HL-60 (cell line): ENCODE measurements at regions not wholly inside any gene's neighbourhood (a gene's known extent, or its start where the extent isn't known, plus 50 kb on each side); places are given as distances from the start of the nearest gene placed in this dataset.

Experiments
- DNase-seq, 2 experiments: peaks; one replicate each; pipeline ENCODE4 v3.0.0-alpha.2; 2010 to 2020; ENCODE audit warnings: low read depth in 1 of 2, low spot score in 1 of 2
- H3K27ac ChIP-seq: fragments of 250-450 bp; sonication (Bioruptor Pico); replicated peaks from 2 replicates; pipeline ENCODE4 v1.5.1; 2020; ENCODE audit warnings: mild to moderate bottlenecking, moderate library complexity
- H3K27me3 ChIP-seq: fragments of 250-450 bp; sonication (Bioruptor Pico); 2 replicates; pipeline ENCODE4 v1.5.1; 2021; ENCODE audit warnings: mild to moderate bottlenecking, moderate library complexity; ENCODE audit not compliant: insufficient read depth, poor library complexity, severe bottlenecking
- H3K4me3 ChIP-seq: replicated peaks from 2 replicates; pipeline ENCODE4 v1.5.1; 2011; ENCODE audit warnings: mild to moderate bottlenecking, control low read depth, low read length; ENCODE audit not compliant: insufficient read depth
- CTCF ChIP-seq: IDR thresholded peaks from one replicate; pipeline ENCODE4 v1.5.1; 2011; ENCODE audit warnings: low read length, control low read depth, inconsistent platforms; ENCODE audit not compliant: insufficient read depth
- GABPA ChIP-seq: IDR thresholded peaks from 2 replicates; pipeline ENCODE4 v1.6.1; 2012; ENCODE audit warnings: low read depth
- POLR2AphosphoS5 ChIP-seq: IDR thresholded peaks from 2 replicates; pipeline ENCODE4 v1.6.1; 2012; ENCODE audit warnings: low read depth
- SPI1 ChIP-seq: IDR thresholded peaks from 2 replicates; pipeline ENCODE4 v1.6.1; 2012; ENCODE audit warnings: low read depth, mild to moderate bottlenecking, borderline replicate concordance
- TF ChIP-seq, protein P1 (sequence below): IDR thresholded peaks from 2 replicates; pipeline ENCODE4 v1.6.1; 2012; ENCODE audit warnings: low read depth; ENCODE audit not compliant: insufficient replicate concordance

GRCh38 chr10:121051696-121052279 is 200.6 kb downstream of the WDR11 start:
- Histone ChIP-seq H3K4me3 (no peak overlapping the region), H3K27me3 (peaks cover 6% of the 10 kb centered on the region), H3K27ac (no peak overlapping the region)
- no peak for DNase-seq
- TF ChIP-seq CTCF (no peak), SPI1 (no peak), GABPA (no peak), POLR2AphosphoS5 (no peak)
- TF ChIP-seq, protein P1, sequence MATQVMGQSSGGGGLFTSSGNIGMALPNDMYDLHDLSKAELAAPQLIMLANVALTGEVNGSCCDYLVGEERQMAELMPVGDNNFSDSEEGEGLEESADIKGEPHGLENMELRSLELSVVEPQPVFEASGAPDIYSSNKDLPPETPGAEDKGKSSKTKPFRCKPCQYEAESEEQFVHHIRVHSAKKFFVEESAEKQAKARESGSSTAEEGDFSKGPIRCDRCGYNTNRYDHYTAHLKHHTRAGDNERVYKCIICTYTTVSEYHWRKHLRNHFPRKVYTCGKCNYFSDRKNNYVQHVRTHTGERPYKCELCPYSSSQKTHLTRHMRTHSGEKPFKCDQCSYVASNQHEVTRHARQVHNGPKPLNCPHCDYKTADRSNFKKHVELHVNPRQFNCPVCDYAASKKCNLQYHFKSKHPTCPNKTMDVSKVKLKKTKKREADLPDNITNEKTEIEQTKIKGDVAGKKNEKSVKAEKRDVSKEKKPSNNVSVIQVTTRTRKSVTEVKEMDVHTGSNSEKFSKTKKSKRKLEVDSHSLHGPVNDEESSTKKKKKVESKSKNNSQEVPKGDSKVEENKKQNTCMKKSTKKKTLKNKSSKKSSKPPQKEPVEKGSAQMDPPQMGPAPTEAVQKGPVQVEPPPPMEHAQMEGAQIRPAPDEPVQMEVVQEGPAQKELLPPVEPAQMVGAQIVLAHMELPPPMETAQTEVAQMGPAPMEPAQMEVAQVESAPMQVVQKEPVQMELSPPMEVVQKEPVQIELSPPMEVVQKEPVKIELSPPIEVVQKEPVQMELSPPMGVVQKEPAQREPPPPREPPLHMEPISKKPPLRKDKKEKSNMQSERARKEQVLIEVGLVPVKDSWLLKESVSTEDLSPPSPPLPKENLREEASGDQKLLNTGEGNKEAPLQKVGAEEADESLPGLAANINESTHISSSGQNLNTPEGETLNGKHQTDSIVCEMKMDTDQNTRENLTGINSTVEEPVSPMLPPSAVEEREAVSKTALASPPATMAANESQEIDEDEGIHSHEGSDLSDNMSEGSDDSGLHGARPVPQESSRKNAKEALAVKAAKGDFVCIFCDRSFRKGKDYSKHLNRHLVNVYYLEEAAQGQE = no peak

DNA sequence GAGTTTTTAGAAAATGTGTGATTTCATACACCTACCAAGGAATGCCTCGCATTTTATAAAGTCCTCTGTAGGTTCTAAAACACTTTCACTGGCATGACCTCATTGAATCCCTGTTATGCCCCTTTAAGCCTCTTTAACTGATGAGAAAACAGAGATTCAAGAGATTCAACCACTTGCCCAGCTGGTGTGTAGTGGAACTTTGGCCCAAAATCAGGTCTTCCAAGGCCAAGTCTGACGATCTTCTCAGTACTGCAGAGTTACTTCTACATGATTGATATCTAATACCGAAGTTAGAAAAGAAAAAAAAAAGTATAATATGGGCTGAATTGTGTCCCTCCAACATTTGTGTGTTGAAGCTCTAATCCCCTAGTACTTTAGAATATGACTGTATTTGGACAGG is 202.0 kb downstream of the WDR11 start:
- Histone ChIP-seq H3K27me3 (peaks cover 6% of the 10 kb centered on the region), H3K4me3 (no peak overlapping the region), H3K27ac (no peak overlapping the region)
- TF ChIP-seq SPI1 = no peak
- no peak for TF ChIP-seq GABPA
- TF ChIP-seq POLR2AphosphoS5 = no peak
- no peak for TF ChIP-seq CTCF
- TF ChIP-seq, protein P1 = no peak
- no peak for DNase-seq

DNA sequence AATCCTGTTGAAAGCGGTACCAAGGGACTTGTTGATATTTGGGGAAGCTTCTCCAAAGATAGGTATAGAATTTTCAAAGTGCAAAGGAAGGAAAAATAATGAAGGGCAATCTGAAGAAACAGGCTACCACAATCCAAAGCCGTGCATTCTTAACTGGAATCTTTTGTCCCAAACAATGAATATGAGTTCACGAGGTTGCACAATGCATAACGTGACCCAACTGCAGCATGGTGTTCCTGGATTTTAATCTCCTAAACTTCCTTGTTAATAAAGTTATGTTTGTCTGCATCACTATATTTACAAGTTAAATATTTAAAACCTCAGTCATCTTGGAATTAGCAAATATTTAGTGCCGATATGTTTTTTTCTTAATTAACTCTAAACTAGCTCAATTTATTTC is 203.7 kb downstream of the WDR11 start:
- TF ChIP-seq CTCF (no peak), POLR2AphosphoS5 (no peak), GABPA (no peak), SPI1 (no peak)
- TF ChIP-seq, protein P1 = no peak
- no peak for DNase-seq

More for the DNA sequence above, 203.7 kb downstream of the WDR11 start:
- no peak overlapping the region for H3K27ac ChIP-seq
- no peak overlapping the region for H3K4me3 ChIP-seq
- peaks cover 6% of the 10 kb centered on the region for H3K27me3 ChIP-seq
